Stomach (tissue), 8 donors: ENCODE measurements at regions not wholly inside any gene's neighbourhood (a gene's known extent, or its start where the extent isn't known, plus 50 kb on each side); places are given as distances from the start of the nearest gene placed in this dataset.
A peak's percentile ranks its signal among the peaks of the same experiment; 100 is the strongest.

ENCODE experiments used
- DNase-seq, 2 donors: peaks; one replicate each; pipeline versions ENCODE4 v3.0.0 to v3.0.0-alpha.2; 2013 to 2019
- H3K27ac ChIP-seq, 5 donors: fragments of 200-600 bp in 4 of 5; sonication (generic) in 4 of 5; one replicate each; pipeline ENCODE4 v1.5.1; 2013 to 2019; ENCODE audit warnings: mild to moderate bottlenecking in 1 of 5, moderate library complexity in 1 of 5
- H3K27me3 ChIP-seq, 3 donors: fragments of 200-600 bp; sonication (generic); one replicate each; pipeline ENCODE4 v1.5.1; 2017 to 2019; ENCODE audit warnings: mixed run types in 1 of 3
- H3K36me3 ChIP-seq, 4 donors: fragments of 200-600 bp; sonication (generic); 1 replicate in 3 of 4; 2 replicates in 1 of 4; pipeline ENCODE4 v1.5.1; 2016 to 2019
- H3K4me1 ChIP-seq, 4 donors: fragments of 200-600 bp; sonication (generic); one replicate each; pipeline ENCODE4 v1.5.1; 2016 to 2019
- H3K4me3 ChIP-seq, 4 donors: fragments of 200-600 bp; sonication (generic) in 3 of 4; one replicate each; pipeline ENCODE4 v1.5.1; 2016 to 2019; ENCODE audit warnings: mild to moderate bottlenecking in 1 of 4
- H3K9me3 ChIP-seq, 4 donors: fragments of 200-600 bp; sonication (generic); one replicate each; pipeline ENCODE4 v1.5.1; 2016 to 2019
- EP300 ChIP-seq: sonication (generic); formaldehyde crosslinking; IDR thresholded peaks from one replicate; pipeline ENCODE4 v1.6.1; 2017; ENCODE audit warnings: antibody characterized with exemption
- POLR2A ChIP-seq, 4 donors: fragments of 450-650 bp; IDR thresholded peaks; one replicate each; pipeline ENCODE4 v1.6.1; 2016; ENCODE audit warnings: antibody characterized with exemption in 4 of 4, control low read depth in 2 of 4, mild to moderate bottlenecking in 1 of 4, moderate library complexity in 1 of 4
- POLR2AphosphoS5 ChIP-seq, 3 donors: sonication (generic); formaldehyde crosslinking; IDR thresholded peaks; one replicate each; pipeline ENCODE4 v1.6.1; 2016; ENCODE audit warnings: antibody characterized with exemption in 3 of 3
- WGBS, 5 donors: extraction: QIAGEN DNeasy Blood & Tissue Kit in 3 of 5; methylation state at CpG; one replicate each; pipeline versions ENCODE4 v1.1.5 to v1.1.7; 2013 to 2018; 5-methylcytosine and 5-hydroxymethylcytosine counted together
- intact Hi-C: fragments of 100-400 bp; cut with DNase I; formaldehyde crosslinking; loops from one replicate; pipeline ENCODE4 v1.15.1; 2023; ENCODE audit warnings: low total_unique reads
- TF ChIP-seq, protein P1 (sequence below), 7 experiments: fragments of 450-650 bp in 4 of 7; fragments of 200-600 bp in 3 of 7; sonication (generic) in 3 of 7; IDR thresholded peaks; one replicate each; pipeline ENCODE4 v1.5.1; 2016 to 2019; ENCODE audit warnings: antibody characterized with exemption in 7 of 7, control low read depth in 2 of 7, mild to moderate bottlenecking in 1 of 7
- donor health status: healthy with polysubstance abuse.
- donor health status: Bipolar disorder and iron deficiency.
- donor health status: healthy.

DNA sequence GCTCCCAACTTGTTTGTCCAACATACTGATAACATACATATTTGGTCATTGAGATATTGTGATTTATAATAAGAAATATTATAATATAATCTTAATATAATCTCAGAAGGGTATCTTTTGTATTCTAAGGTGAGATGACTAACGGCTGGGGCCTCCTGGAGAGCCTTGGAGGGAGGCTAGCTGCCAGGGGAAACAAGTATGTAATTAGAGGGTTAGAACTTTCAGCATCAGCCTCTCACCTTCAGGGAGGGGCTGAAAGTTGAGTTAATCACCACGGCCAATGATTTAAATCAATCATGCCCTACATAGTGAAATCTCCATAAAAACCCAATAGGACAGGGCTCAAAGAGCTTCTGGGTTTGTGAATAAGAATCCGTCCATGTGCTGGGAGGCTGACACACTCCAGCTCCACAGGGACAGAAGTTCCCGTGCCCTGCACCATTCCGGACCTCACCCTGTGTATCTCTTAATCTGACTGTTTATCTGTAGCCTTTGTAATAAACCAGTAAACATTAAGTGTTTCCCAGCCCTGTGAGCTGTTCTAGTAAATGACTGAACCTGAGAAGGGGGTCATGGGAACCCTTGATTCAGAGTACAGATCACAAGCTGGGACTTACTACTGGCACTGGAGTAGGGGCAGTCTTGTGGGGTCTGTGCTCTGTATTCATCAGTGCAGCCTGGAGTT, 86.3 kb upstream of the STEAP1B start:
- Histone ChIP-seq H3K9me3 (no peaks in the 10 kb centered on the region), H3K4me3 (no peak overlapping the region), H3K27me3 (no peaks in the 10 kb centered on the region), H3K36me3 (no peaks in the 10 kb centered on the region), H3K27ac (no peak overlapping the region), H3K4me1 (peaks cover 0 to 45% (median 28%) of the 10 kb centered on the region in 4 donors)
- TF ChIP-seq POLR2AphosphoS5 (IDR thresholded peaks at IDR 0.05) (no peak), POLR2A (IDR thresholded peaks at IDR 0.05) (no peak), EP300 (no peak)
- TF ChIP-seq, protein P1, sequence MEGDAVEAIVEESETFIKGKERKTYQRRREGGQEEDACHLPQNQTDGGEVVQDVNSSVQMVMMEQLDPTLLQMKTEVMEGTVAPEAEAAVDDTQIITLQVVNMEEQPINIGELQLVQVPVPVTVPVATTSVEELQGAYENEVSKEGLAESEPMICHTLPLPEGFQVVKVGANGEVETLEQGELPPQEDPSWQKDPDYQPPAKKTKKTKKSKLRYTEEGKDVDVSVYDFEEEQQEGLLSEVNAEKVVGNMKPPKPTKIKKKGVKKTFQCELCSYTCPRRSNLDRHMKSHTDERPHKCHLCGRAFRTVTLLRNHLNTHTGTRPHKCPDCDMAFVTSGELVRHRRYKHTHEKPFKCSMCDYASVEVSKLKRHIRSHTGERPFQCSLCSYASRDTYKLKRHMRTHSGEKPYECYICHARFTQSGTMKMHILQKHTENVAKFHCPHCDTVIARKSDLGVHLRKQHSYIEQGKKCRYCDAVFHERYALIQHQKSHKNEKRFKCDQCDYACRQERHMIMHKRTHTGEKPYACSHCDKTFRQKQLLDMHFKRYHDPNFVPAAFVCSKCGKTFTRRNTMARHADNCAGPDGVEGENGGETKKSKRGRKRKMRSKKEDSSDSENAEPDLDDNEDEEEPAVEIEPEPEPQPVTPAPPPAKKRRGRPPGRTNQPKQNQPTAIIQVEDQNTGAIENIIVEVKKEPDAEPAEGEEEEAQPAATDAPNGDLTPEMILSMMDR (IDR thresholded peaks at IDR 0.05), result no peak
- no peak for DNase-seq
- 30 to 57% (median 52%) methylated on average over 5 of the region's 5 CpGs for WGBS, 5 donors
- intact Hi-C loops, result no loop called here

DNA sequence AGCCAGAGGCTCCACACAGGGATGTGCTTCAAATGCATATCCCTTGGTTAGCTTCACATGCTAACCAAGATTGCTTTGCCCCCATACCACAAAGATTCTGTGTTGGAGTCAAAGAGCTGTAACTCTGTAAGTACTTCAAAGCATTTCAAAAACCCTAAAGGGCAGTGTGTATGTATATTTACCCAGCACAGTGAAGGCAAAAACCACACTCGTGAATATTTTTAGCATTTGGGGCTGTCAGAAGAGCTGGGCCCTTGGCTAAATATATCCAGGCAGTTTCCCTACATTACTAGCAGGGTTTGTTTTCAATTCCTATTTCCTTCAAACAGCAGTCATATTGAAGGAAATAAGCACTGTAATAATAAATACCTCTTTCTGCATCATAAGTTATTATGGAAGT, 84.2 kb upstream of the STEAP1B start:
- WGBS, 5 donors, result 48 to 67% (median 58%) methylated on average over 1 of the region's 1 CpG
- TF ChIP-seq, protein P1 (IDR thresholded peaks at IDR 0.05), result no peak
- TF ChIP-seq POLR2AphosphoS5 (IDR thresholded peaks at IDR 0.05) (no peak), POLR2A (IDR thresholded peaks at IDR 0.05) (no peak), EP300 (no peak)
- Histone ChIP-seq H3K4me3 (no peak overlapping the region), H3K27me3 (no peaks in the 10 kb centered on the region), H3K36me3 (no peaks in the 10 kb centered on the region), H3K4me1 (peaks cover 0 to 45% (median 24%) of the 10 kb centered on the region in 4 donors), H3K27ac (no peak overlapping the region), H3K9me3 (no peaks in the 10 kb centered on the region)
- intact Hi-C loops, result no loop called here
- no peak for DNase-seq

DNA sequence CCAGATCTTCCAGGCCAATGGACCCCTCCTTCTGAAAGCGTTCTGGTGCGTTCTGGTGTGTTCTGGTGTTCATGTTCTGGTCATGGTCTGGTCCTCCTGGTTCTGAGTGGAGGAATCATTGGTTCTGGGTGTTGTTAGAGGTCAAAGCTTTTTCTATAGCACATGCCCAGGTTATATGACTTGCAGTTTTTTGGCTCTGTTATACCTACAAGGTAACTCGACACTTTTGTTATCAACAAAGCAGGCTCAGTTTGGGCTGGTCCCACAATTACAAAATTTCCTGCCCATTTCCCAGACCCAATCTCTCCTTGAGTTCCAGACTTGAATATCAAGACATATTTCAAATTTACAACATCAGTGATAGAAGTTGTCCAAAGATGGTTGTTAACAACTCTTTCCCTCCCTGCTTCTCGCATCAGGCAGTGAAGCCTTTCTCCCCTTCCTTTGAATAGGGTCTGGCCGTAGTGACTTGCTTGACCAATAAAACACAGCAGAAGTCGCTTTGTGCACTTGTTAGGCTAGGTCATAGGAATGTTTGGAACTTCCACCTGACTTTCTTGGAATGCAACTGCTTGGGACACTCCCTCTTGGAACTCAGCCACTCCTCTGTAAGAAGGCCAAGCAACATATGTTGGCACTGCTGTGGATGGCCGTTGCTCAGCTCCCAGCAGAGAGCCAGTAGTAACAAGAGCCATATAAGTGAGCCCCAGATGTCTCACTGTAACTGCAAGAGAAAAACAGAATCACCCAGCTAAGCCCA, 83.1 kb upstream of the STEAP1B start:
- H3K27ac ChIP-seq, result no peak overlapping the region
- 45 to 50% (median 46%) methylated on average over 7 of the region's 7 CpGs for WGBS, 5 donors
- H3K4me1 ChIP-seq, result peaks cover 0 to 34% (median 16%) of the 10 kb centered on the region in 4 donors
- H3K36me3 ChIP-seq, result no peaks in the 10 kb centered on the region
- H3K4me3 ChIP-seq, result no peak overlapping the region
- H3K27me3 ChIP-seq, result no peaks in the 10 kb centered on the region
- peak; percentile 75 to 89 for DNase-seq
- intact Hi-C loops, result no loop called here
- H3K9me3 ChIP-seq, result no peaks in the 10 kb centered on the region
- TF ChIP-seq POLR2AphosphoS5 (IDR thresholded peaks at IDR 0.05), result peak in 1 of 3 donors; percentile 57
- no peak for TF ChIP-seq EP300
- TF ChIP-seq, protein P1 (IDR thresholded peaks at IDR 0.05), result no peak
- TF ChIP-seq POLR2A (IDR thresholded peaks at IDR 0.05), result no peak

DNA sequence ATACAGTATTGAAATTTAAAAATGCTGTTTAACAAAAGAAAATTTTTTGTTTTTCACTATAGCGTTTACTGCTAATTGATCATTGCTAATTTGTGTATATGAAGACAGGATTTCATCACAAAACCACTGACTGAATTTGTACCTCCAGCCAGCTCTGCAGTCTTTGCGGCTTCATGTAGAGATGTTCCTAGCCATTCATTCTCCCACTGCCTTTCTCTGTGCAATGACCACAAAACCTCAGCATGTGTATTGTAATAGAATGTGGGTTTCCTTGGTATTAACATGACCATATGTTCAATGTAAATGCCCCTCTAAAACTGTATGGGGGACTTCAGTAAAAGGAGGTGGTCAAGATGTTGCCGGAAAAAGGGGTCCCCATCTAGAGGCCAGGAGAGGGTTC, 81.1 kb upstream of the STEAP1B start:
- Histone ChIP-seq H3K27ac (no peak overlapping the region), H3K36me3 (no peaks in the 10 kb centered on the region), H3K4me1 (peaks cover 0 to 39% (median 14%) of the 10 kb centered on the region in 4 donors), H3K9me3 (no peaks in the 10 kb centered on the region), H3K4me3 (no peak overlapping the region), H3K27me3 (no peaks in the 10 kb centered on the region)
- no peak for DNase-seq
- TF ChIP-seq POLR2A (IDR thresholded peaks at IDR 0.05) (no peak), POLR2AphosphoS5 (IDR thresholded peaks at IDR 0.05) (no peak), EP300 (no peak)
- TF ChIP-seq, protein P1 (IDR thresholded peaks at IDR 0.05), result no peak
- intact Hi-C loops, result no loop called here
- 81 to 91% (median 87%) methylated on average over 3 of the region's 3 CpGs for WGBS, 5 donors
